Skeletal muscle tissue (tissue), 3 donors: ENCODE measurements at regions not wholly inside any gene's neighbourhood (a gene's known extent, or its start where the extent isn't known, plus 50 kb on each side); places are given as distances from the start of the nearest gene placed in this dataset.
"Not testable (repeated sequence)": the region's sequence is repeated elsewhere in the genome, so short reads cannot be mapped to it uniquely, and the experiment has no call there.

ENCODE experiments used
- H3K27ac ChIP-seq: one replicate; pipeline ENCODE4 v1.7.0; 2013; ENCODE audit warnings: mild to moderate bottlenecking, low read depth, low read length, inconsistent platforms
- H3K27me3 ChIP-seq, 3 donors: one replicate each; pipeline ENCODE4 v1.7.0; 2013; ENCODE audit warnings: low read length in 3 of 3; ENCODE audit not compliant: control insufficient read depth in 3 of 3, insufficient read depth in 3 of 3
- H3K36me3 ChIP-seq, 3 donors: one replicate each; pipeline ENCODE4 v1.7.0; 2013; ENCODE audit warnings: low read length in 3 of 3; ENCODE audit not compliant: control insufficient read depth in 3 of 3, insufficient read depth in 3 of 3
- H3K4me1 ChIP-seq, 3 donors: one replicate each; pipeline ENCODE4 v1.7.0; 2013; ENCODE audit warnings: low read length in 3 of 3, mild to moderate bottlenecking in 3 of 3; ENCODE audit not compliant: control insufficient read depth in 3 of 3, insufficient read depth in 3 of 3
- H3K4me3 ChIP-seq, 3 donors: one replicate each; pipeline ENCODE4 v1.7.0; 2013; ENCODE audit warnings: low read length in 3 of 3
- H3K9ac ChIP-seq, 3 donors: one replicate each; pipeline ENCODE4 v1.7.0; 2013; ENCODE audit warnings: low read length in 3 of 3, mild to moderate bottlenecking in 3 of 3, moderate library complexity in 2 of 3, low read depth in 1 of 3
- H3K9me3 ChIP-seq, 3 donors: one replicate each; pipeline ENCODE4 v1.7.0; 2013; ENCODE audit warnings: low read length in 3 of 3; ENCODE audit not compliant: control insufficient read depth in 3 of 3
- donor health status: Osteomylitis.

- not testable (repeated sequence) for H3K9me3 ChIP-seq, H3K4me1 ChIP-seq
Observed at GRCh38 chr9:62874745-62875599, 1685.1 kb downstream of the SPATA31A7 start.

GRCh38 chr9:62877552-62877951, 1687.7 kb downstream of the SPATA31A7 start:
- H3K9me3 ChIP-seq, H3K27me3 ChIP-seq, H3K4me3 ChIP-seq, H3K36me3 ChIP-seq, H3K4me1 ChIP-seq, H3K27ac ChIP-seq, H3K9ac ChIP-seq: not testable (repeated sequence)

More at GRCh38 chr9:62874745-62875599, 1685.1 kb downstream of the SPATA31A7 start:
- not testable (repeated sequence) for H3K4me3 ChIP-seq, H3K27me3 ChIP-seq, H3K36me3 ChIP-seq, H3K27ac ChIP-seq, H3K9ac ChIP-seq

GRCh38 chr9:62877987-62878386, 1688.2 kb downstream of the SPATA31A7 start:
- not testable (repeated sequence) for H3K9me3 ChIP-seq, H3K27ac ChIP-seq, H3K4me1 ChIP-seq, H3K36me3 ChIP-seq, H3K27me3 ChIP-seq, H3K9ac ChIP-seq, H3K4me3 ChIP-seq

- not testable (repeated sequence) for H3K4me1 ChIP-seq, H3K27me3 ChIP-seq, H3K36me3 ChIP-seq, H3K4me3 ChIP-seq, H3K9ac ChIP-seq, H3K27ac ChIP-seq, H3K9me3 ChIP-seq
Observed at GRCh38 chr9:62880453-62880852, 1690.6 kb downstream of the SPATA31A7 start.

GRCh38 chr9:62880971-62881370, 1691.1 kb downstream of the SPATA31A7 start:
- not testable (repeated sequence) for H3K4me1 ChIP-seq, H3K27ac ChIP-seq, H3K4me3 ChIP-seq, H3K27me3 ChIP-seq, H3K36me3 ChIP-seq, H3K9ac ChIP-seq, H3K9me3 ChIP-seq

GRCh38 chr9:62881811-62882210, 1692.0 kb downstream of the SPATA31A7 start:
- H3K9me3 ChIP-seq, H3K4me1 ChIP-seq: not testable (repeated sequence)

GRCh38 chr9:62882717-62883116, 1692.9 kb downstream of the SPATA31A7 start:
- H3K9ac ChIP-seq, H3K27ac ChIP-seq, H3K4me1 ChIP-seq, H3K9me3 ChIP-seq, H3K36me3 ChIP-seq, H3K27me3 ChIP-seq, H3K4me3 ChIP-seq: not testable (repeated sequence)

More at GRCh38 chr9:62881811-62882210, 1692.0 kb downstream of the SPATA31A7 start:
- not testable (repeated sequence) for H3K36me3 ChIP-seq, H3K4me3 ChIP-seq, H3K27me3 ChIP-seq, H3K27ac ChIP-seq, H3K9ac ChIP-seq

- not testable (repeated sequence) for H3K36me3 ChIP-seq, H3K9me3 ChIP-seq, H3K27ac ChIP-seq, H3K4me1 ChIP-seq, H3K9ac ChIP-seq, H3K4me3 ChIP-seq, H3K27me3 ChIP-seq
Observed at GRCh38 chr9:62896692-62897091, 1706.9 kb downstream of the SPATA31A7 start.

- H3K9ac ChIP-seq = peak overlapping the region in 1 of 3 donors; percentile 54
- not testable (repeated sequence) for H3K27ac ChIP-seq, H3K36me3 ChIP-seq
Observed at GRCh38 chr9:62897411-62898225, 1707.8 kb downstream of the SPATA31A7 start.

GRCh38 chr9:62899666-62900065, 1709.8 kb downstream of the SPATA31A7 start:
- H3K27ac ChIP-seq, H3K9ac ChIP-seq, H3K4me1 ChIP-seq, H3K9me3 ChIP-seq, H3K27me3 ChIP-seq, H3K4me3 ChIP-seq, H3K36me3 ChIP-seq: not testable (repeated sequence)

More at GRCh38 chr9:62897411-62898225, 1707.8 kb downstream of the SPATA31A7 start:
- not testable (repeated sequence) for H3K9me3 ChIP-seq, H3K4me1 ChIP-seq, H3K27me3 ChIP-seq
- H3K4me3 ChIP-seq = peak overlapping the region; percentile 46 to 70 (median 52)
